ENCODE measurements at regions not wholly inside any gene's neighbourhood (a gene's known extent, or its start where the extent isn't known, plus 50 kb on each side); places are given as distances from the start of the nearest gene placed in this dataset.

GRCh38 chr6:63392092-63392724, 72.4 kb upstream of the LGSN start:
- TF ChIP-seq CTCF (conservative IDR thresholded peaks at IDR 0.05; ENCODE audit: low read length), result no peak
- TF ChIP-seq EZH2phosphoT487 (IDR thresholded peaks at IDR 0.05; ENCODE audit: borderline replicate concordance, low read depth, low read length), result no peak
